IMR-90 (cell line): ENCODE measurements at regions not wholly inside any gene's neighbourhood (a gene's known extent, or its start where the extent isn't known, plus 50 kb on each side); places are given as distances from the start of the nearest gene placed in this dataset.

ENCODE experiments used
- MXI1 ChIP-seq: IDR thresholded peaks from 2 replicates; pipeline ENCODE4 v1.6.1; 2012; ENCODE audit warnings: low read depth, mild to moderate bottlenecking, low read length, moderate library complexity, borderline replicate concordance
- POLR2A ChIP-seq: IDR thresholded peaks from 2 replicates; pipeline ENCODE4 v1.6.1; 2012; ENCODE audit warnings: mild to moderate bottlenecking, low read depth, low read length
- RAD21 ChIP-seq: IDR thresholded peaks from 2 replicates; pipeline ENCODE4 v1.6.1; 2012; ENCODE audit warnings: low read length, improper control_type of control experiment
- RCOR1 ChIP-seq: IDR thresholded peaks from 2 replicates; pipeline ENCODE4 v1.6.1; 2012; ENCODE audit warnings: mild to moderate bottlenecking, low read length, improper control_type of control experiment; ENCODE audit not compliant: insufficient replicate concordance
- TF ChIP-seq, protein P1 (sequence below): conservative IDR thresholded peaks from 2 replicates; pipeline ENCODE4 v1.5.1; 2012; ENCODE audit warnings: mild to moderate bottlenecking, low read depth, low read length, improper control_type of control experiment

DNA sequence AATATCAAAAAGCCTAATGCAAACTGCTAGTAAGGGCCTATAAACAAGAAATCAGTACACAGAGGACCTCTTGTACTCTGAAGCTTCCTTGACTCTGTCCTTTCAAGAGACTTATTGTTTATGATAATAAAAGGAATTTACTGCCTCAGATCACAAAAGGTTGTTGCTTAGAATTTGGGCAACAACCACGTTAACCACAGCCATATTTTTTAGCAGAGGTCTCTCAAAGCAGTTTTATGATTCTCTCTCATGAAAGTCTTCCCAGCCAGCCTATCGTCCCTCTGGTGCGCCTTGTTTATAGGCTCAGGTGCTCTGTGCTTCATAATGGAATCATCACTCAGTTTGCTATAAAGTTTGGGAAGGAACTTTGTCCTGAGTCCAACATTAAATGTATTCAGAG lies 270.6 kb downstream of the RCHY1 start:
- no peak for TF ChIP-seq MXI1
- TF ChIP-seq, protein P1, sequence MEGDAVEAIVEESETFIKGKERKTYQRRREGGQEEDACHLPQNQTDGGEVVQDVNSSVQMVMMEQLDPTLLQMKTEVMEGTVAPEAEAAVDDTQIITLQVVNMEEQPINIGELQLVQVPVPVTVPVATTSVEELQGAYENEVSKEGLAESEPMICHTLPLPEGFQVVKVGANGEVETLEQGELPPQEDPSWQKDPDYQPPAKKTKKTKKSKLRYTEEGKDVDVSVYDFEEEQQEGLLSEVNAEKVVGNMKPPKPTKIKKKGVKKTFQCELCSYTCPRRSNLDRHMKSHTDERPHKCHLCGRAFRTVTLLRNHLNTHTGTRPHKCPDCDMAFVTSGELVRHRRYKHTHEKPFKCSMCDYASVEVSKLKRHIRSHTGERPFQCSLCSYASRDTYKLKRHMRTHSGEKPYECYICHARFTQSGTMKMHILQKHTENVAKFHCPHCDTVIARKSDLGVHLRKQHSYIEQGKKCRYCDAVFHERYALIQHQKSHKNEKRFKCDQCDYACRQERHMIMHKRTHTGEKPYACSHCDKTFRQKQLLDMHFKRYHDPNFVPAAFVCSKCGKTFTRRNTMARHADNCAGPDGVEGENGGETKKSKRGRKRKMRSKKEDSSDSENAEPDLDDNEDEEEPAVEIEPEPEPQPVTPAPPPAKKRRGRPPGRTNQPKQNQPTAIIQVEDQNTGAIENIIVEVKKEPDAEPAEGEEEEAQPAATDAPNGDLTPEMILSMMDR = no peak
- no peak for TF ChIP-seq POLR2A
- no peak for TF ChIP-seq RAD21
- TF ChIP-seq RCOR1 = no peak
